AG04450 (cell line): ENCODE measurements at regions not wholly inside any gene's neighbourhood (a gene's known extent, or its start where the extent isn't known, plus 50 kb on each side); places are given as distances from the start of the nearest gene placed in this dataset.

Experiments
- CTCF ChIA-PET: fragments of 300-600, 350-600 bp; formaldehyde crosslinking; extraction: SDS; loops from one replicate; lab custom pipeline; 2022; ENCODE audit warnings: antibody characterized with exemption, inconsistent platforms; lab: Charles Lee
- POLR2A ChIA-PET: fragments of 350-600 bp; formaldehyde crosslinking; extraction: SDS; loops from one replicate; lab custom pipeline; 2021; ENCODE audit warnings: antibody characterized with exemption, inconsistent platforms; lab: Yijun Ruan, JAX
- DNase-seq: peaks from one replicate; pipeline ENCODE4 v3.0.0-alpha.2; 2011; ENCODE audit warnings: low read depth, low spot score
- H3K27ac ChIP-seq: one replicate; pipeline ENCODE4 v1.5.1; 2012; ENCODE audit warnings: low read depth, low read length, control low read depth
- H3K27me3 ChIP-seq: one replicate; pipeline ENCODE4 v1.6.0; 2012; ENCODE audit warnings: low read length; ENCODE audit not compliant: control insufficient read depth, insufficient read depth
- H3K4me3 ChIP-seq: 2 replicates; pipeline ENCODE4 v1.5.1; 2011; ENCODE audit warnings: mild to moderate bottlenecking, low read depth, low read length, control low read depth
- H3K9me3 ChIP-seq: 2 replicates; pipeline ENCODE4 v1.5.1; 2012; ENCODE audit warnings: low read length; ENCODE audit not compliant: control insufficient read depth, insufficient read depth
- CTCF ChIP-seq: IDR thresholded peaks from 2 replicates; pipeline ENCODE4 v1.5.1; 2011; ENCODE audit warnings: low read depth, low read length, control low read depth, inconsistent platforms

GRCh38 chr6:155582016-155582991 is 126.7 kb upstream of the NOX3 start:
- Histone ChIP-seq H3K27ac (no peak overlapping the region), H3K4me3 (no peak overlapping the region), H3K27me3 (no peaks in the 10 kb centered on the region), H3K9me3 (no peaks in the 10 kb centered on the region)
- TF ChIP-seq CTCF = no peak
- CTCF ChIA-PET = no interaction called here
- POLR2A ChIA-PET = no interaction called here
- DNase-seq = no peak

- no peak for DNase-seq
- Histone ChIP-seq H3K27me3 (no peaks in the 10 kb centered on the region), H3K9me3 (no peaks in the 10 kb centered on the region), H3K4me3 (no peak overlapping the region), H3K27ac (no peak overlapping the region)
- CTCF ChIA-PET = interaction anchor here (0.6 kb wide), 1 partner anchor 69 kb away, joined by 7 read pairs; no protein-coding TSS in a partner anchor
- TF ChIP-seq CTCF = 0 out of 2 replicates have a peak, but pooled peaks have one; percentile 18
- POLR2A ChIA-PET = no interaction called here
These were observed 125.3 kb upstream of the NOX3 start for GRCh38 chr6:155580904-155581303.

- Histone ChIP-seq H3K9me3 (no peaks in the 10 kb centered on the region), H3K27ac (no peak overlapping the region), H3K4me3 (no peak overlapping the region), H3K27me3 (no peaks in the 10 kb centered on the region)
- ChIA-PET CTCF (no interaction called here), POLR2A (no interaction called here)
- no peak for TF ChIP-seq CTCF
- no peak for DNase-seq
These were observed 122.6 kb upstream of the NOX3 start for GRCh38 chr6:155578251-155578650.

GRCh38 chr6:155561966-155562364 is 106.3 kb upstream of the NOX3 start:
- POLR2A ChIA-PET = no interaction called here
- no peak overlapping the region for H3K4me3 ChIP-seq
- DNase-seq = no peak
- no peak for TF ChIP-seq CTCF
- no peak overlapping the region for H3K27ac ChIP-seq
- CTCF ChIA-PET = interaction anchor here (1.3 kb wide), 1 partner anchor 14 kb away, joined by 3 read pairs; no protein-coding TSS in a partner anchor
- no peaks in the 10 kb centered on the region for H3K27me3 ChIP-seq
- no peaks in the 10 kb centered on the region for H3K9me3 ChIP-seq
